ENCODE measurements at regions not wholly inside any gene's neighbourhood (a gene's known extent, or its start where the extent isn't known, plus 50 kb on each side); places are given as distances from the start of the nearest gene placed in this dataset.
"Not testable (repeated sequence)": the region's sequence is repeated elsewhere in the genome, so short reads cannot be mapped to it uniquely, and the experiment has no call there.

- POLR2A ChIA-PET = no interaction called here
Observed at GRCh38 chr4:167883266-167883665, 209.1 kb upstream of the ANXA10 start.

DNA sequence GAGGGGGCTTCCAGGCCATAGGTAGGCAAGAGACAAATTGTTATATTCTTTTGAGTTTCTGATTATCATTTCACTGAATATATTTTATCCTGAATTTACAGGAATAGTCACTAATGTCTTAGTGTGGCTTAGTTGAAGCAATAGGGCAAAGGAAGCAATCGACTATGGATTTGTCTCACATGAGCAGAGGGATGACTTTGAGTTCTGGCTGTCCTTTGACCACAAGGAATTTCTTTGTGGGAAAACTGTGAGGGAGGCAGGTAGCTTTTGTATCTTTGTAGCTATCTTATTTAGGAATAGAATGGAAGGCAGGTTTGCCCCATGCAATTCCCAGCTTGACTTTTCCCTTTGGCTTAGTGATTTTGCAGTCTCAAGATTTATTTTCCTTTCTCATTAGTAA lies 207.3 kb upstream of the ANXA10 start:
- TF ChIP-seq, protein P1, sequence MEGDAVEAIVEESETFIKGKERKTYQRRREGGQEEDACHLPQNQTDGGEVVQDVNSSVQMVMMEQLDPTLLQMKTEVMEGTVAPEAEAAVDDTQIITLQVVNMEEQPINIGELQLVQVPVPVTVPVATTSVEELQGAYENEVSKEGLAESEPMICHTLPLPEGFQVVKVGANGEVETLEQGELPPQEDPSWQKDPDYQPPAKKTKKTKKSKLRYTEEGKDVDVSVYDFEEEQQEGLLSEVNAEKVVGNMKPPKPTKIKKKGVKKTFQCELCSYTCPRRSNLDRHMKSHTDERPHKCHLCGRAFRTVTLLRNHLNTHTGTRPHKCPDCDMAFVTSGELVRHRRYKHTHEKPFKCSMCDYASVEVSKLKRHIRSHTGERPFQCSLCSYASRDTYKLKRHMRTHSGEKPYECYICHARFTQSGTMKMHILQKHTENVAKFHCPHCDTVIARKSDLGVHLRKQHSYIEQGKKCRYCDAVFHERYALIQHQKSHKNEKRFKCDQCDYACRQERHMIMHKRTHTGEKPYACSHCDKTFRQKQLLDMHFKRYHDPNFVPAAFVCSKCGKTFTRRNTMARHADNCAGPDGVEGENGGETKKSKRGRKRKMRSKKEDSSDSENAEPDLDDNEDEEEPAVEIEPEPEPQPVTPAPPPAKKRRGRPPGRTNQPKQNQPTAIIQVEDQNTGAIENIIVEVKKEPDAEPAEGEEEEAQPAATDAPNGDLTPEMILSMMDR (IDR thresholded peaks at IDR 0.05; ENCODE audit: insufficient read depth, low read length, missing control alignments) = no peak
- no peak overlapping the region for H3K4me3 ChIP-seq (ENCODE audit: low read depth, low read length)
- ChIA-PET CTCF (no interaction called here), POLR2A (no interaction called here)
- DNase-seq (ENCODE audit: low read depth, low spot score) = no peak

More at GRCh38 chr4:167883266-167883665, 209.1 kb upstream of the ANXA10 start:
- CTCF ChIA-PET = no interaction called here
- TF ChIP-seq, protein P1 (IDR thresholded peaks at IDR 0.05; ENCODE audit: insufficient read depth, low read length, missing control alignments) = no peak
- no peak overlapping the region for H3K4me3 ChIP-seq (ENCODE audit: low read depth, low read length)
- no peak for DNase-seq (ENCODE audit: low read depth, low spot score)

DNA sequence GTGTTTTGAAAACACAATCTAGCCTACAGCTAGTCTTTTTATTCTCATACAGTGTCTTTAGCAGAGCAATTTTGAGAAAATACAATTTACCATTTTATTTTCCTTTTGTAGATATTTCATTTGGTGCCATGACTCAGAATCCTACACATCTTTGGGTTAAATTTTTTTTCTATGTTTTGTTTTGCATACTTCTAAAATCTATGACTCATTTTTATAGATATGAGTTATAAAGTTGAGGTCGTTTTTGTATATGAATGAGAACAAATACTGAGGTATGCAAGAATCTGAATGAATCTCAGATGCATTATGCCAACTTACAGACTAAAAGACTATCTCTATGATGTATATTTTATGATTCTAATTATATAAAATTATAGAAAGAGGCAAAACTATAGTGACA lies 206.5 kb upstream of the ANXA10 start:
- H3K4me3 ChIP-seq (ENCODE audit: low read depth, low read length) = no peak overlapping the region
- no peak for DNase-seq (ENCODE audit: low read depth, low spot score)
- ChIA-PET CTCF (no interaction called here), POLR2A (no interaction called here)
- TF ChIP-seq, protein P1 (IDR thresholded peaks at IDR 0.05; ENCODE audit: insufficient read depth, low read length, missing control alignments) = no peak

GRCh38 chr4:167887726-167888125 lies 204.6 kb upstream of the ANXA10 start:
- CTCF ChIA-PET = no interaction called here
- DNase-seq (ENCODE audit: low read depth, low spot score) = no peak
- POLR2A ChIA-PET = no interaction called here
- TF ChIP-seq, protein P1 (IDR thresholded peaks at IDR 0.05; ENCODE audit: insufficient read depth, low read length, missing control alignments) = no peak
- H3K4me3 ChIP-seq (ENCODE audit: low read depth, low read length) = no peak overlapping the region

GRCh38 chr4:167890226-167890625 lies 202.1 kb upstream of the ANXA10 start:
- no peak for DNase-seq (ENCODE audit: low read depth, low spot score)
- CTCF ChIA-PET = no interaction called here
- TF ChIP-seq, protein P1 (IDR thresholded peaks at IDR 0.05; ENCODE audit: insufficient read depth, low read length, missing control alignments) = no peak

GRCh38 chr4:167893531-167893930 lies 198.8 kb upstream of the ANXA10 start:
- ChIA-PET POLR2A (no interaction called here), CTCF (no interaction called here)
- TF ChIP-seq, protein P1 (IDR thresholded peaks at IDR 0.05; ENCODE audit: insufficient read depth, low read length, missing control alignments) = no peak
- DNase-seq (ENCODE audit: low read depth, low spot score) = no peak
- H3K4me3 ChIP-seq (ENCODE audit: low read depth, low read length) = no peak overlapping the region

More at GRCh38 chr4:167890226-167890625, 202.1 kb upstream of the ANXA10 start:
- no peak overlapping the region for H3K4me3 ChIP-seq (ENCODE audit: low read depth, low read length)
- POLR2A ChIA-PET = no interaction called here

DNA sequence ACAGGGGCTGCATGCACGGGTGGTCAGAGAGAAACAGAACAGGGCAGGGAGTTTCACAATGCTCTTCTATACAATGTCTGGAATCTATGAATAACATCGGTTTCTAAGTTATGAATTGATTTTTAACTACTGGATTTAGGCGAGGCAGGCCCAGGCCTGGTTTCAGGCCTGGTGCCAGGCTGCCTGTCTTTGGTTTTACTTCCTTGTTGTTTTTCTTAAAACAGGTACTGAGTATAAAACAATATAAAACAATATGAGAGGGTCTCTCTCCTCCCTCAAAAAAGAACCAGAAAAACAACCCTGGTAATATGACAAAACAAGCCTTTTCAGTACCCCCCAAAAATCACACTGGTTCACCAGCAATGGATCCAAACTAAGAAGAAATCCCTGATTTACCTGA lies 196.1 kb upstream of the ANXA10 start:
- DNase-seq (ENCODE audit: low read depth, low spot score); H3K4me3 ChIP-seq (ENCODE audit: low read depth, low read length); POLR2A ChIA-PET: not testable (repeated sequence)
- CTCF ChIA-PET = interaction anchor here (1.6 kb wide), 1 partner anchor 9 kb away, joined by 3 read pairs; no protein-coding TSS in a partner anchor

Data from AG04449 (cell line).